HG02642 (cell line): ENCODE measurements at regions not wholly inside any gene's neighbourhood (a gene's known extent, or its start where the extent isn't known, plus 50 kb on each side); places are given as distances from the start of the nearest gene placed in this dataset.
A peak's percentile ranks its signal among the peaks of the same experiment; 100 is the strongest.

ENCODE experiments used
- ATAC-seq: cut with Tn5 transposase; IDR thresholded peaks from one replicate; pipeline ENCODE4 v1.9.1; 2021; ENCODE audit warnings: mild to moderate bottlenecking; ENCODE audit not compliant: unreplicated experiment, poor library complexity

DNA sequence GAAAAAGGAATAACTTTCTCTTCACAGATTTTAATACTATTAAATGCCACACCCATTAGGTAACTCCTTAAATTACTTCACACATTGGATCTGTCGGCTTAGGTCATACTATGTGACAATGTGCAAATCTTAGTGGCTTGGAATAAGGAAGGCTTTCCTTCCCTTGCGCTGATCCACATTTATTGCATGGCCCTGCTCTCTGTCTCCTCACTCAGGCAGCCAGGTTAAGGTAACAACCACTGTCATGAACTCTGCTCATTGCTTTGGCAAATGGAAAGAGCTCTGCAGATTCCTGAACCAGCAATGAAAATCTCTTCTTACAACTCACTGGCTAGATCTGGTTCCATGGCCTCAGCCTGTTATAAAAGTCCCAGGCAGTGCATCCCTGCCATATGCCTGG lies 121.9 kb upstream of the NFIB start:
- ATAC-seq, result no peak

DNA sequence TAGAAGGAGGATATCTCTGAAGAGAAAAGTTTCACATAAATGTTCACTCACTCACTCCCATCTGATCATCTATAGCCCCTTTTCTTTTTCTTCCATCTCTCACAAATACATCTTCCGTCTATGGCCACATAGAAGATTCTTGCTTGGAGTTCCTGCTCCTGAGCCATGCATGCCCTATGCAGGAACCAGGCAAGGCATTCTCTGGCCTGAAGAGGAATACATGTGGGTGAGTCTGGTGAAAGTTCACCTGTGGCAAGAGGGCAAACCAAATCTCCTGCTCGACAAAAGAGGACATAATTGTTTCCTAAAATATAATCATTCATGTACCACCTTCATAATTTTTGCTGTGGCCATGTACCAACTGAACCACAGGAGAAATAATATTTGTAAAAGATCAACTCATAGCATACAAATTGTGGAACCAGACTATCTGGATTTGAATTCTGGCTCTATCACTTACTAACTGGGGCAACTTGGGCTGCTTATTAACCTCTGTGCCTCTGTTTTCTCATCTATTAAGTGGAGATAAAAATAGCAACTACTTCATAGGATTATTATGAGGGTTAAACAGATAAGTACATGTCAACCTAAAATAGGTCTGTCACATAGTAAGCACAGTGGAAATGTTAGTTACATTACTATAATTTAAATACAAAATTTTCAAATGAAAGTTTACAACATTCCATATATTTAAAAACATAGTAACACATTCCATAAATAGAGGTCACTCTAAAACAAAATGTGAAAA lies 121.2 kb upstream of the NFIB start:
- no peak for ATAC-seq

DNA sequence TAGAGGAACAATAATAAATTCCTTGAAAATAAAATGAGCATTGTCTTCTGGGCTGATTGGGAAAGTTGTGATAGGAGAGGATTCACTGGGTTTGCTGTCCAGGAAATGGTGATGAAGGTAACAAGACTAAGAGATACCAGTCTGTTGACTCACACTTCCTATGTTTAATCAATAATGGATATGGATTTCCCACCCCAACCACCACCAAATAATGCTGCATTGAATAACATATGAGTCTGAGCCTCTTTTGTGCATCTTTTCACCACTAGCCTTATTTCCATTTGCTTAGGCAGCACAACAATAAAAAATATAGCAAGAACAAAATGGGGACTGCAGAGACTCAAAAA lies 120.2 kb upstream of the NFIB start:
- ATAC-seq, result no peak

DNA sequence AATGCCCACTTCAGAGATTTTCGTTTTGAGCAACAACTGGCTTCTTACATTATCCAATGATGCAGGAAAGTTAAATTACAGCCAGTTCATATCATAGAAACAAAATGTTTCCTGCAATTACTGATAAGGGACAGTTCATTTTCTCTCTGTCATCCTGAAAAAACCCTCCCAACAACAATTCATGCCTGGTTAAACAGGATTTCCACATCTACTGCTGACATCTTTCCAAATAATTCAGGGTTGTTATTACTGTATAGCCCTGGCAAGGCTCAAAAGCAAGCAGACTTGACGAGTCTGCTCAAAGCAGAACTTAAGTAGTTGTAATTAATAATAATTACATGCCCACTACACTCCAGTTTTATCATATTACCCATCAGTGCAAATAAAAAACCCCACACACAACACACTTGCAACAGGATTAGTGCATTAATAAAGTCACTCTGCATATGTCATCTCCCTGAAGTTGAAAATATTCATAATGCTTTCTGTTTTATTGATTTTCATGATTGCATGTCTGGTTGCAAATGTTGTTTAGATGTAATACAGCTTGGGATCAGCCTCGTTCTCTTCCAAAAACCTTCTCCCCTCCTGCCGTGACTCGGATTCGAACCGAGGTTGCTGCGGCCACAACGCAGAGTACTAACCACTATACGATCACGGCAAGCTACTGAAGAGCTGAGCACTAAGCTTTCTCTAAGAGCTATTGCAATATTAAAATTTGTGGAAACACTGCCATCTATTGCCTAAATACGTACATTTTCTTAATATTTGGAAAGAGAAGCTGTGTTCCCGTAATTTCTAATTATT lies 119.6 kb upstream of the NFIB start:
- no peak for ATAC-seq

DNA sequence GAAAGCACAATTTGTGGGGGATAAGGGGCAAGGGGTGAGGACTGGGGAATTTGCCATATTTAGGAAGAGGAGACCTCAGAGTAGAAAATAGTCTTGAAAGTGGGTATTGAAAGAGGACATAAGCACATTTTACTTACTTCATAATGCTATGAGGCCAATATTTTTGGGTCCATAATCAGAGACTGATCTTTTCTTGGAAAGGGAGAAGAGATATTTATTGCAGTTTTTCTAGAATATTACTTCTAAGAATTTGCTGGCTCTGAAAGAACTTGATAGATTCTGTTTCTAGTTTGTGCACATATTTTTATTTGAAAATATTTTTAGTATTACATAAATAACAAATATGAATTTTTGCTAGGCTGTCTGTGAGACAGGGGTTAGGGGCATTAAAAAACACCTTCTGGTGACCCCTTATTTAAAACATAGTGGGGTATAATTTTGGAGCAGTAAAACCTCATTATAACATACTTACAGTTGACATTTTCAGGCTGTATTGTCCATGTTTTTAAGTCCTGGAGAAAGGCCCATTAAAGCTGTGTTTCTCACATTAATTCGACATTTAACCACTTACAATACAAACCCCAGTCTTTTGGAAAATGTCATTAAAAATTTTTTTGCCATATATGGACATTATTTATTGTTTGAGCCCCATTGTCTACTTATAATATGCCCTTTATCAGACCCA lies 118.9 kb upstream of the NFIB start:
- no peak for ATAC-seq

DNA sequence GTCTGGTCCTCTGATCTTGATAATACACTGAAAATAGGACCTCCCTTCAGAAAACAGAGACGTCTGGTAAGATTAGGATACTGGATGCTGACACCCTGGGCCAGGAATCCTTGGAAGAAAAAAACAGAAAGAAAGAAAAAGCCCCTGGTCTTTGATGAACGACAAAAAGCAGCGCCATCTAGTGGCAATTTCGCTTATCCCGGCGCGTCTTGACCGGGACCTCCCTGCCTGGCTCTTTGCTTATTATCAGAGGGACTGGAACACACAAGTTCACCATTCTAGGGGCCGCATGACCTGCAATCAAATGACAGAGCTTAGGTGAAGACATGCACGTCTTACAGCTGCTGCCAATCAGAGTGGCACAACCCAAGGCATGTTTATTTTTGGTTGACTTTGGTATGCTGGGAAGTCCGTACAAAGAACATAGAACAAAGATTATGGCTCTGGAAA lies 114.9 kb upstream of the NFIB start:
- ATAC-seq, result peak; percentile 61

DNA sequence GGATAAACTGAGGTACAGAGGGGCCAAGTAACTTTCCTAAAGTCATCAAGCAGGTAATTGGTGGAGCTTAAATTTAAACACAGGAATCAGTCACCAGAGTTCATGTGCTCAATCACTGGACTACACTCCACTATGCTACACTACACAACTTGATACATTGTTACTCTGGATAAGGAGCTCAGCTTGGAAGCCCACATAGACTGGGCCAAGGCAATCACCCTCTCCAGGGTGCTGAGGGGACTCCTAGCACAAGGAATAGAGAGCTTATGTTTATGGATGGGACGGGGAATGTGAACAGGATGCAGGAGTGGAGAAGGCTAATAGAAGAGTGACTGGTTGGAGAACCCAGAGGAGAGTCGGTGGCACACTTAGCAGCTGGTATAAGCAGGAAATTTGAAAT lies 113.5 kb upstream of the NFIB start:
- no peak for ATAC-seq

DNA sequence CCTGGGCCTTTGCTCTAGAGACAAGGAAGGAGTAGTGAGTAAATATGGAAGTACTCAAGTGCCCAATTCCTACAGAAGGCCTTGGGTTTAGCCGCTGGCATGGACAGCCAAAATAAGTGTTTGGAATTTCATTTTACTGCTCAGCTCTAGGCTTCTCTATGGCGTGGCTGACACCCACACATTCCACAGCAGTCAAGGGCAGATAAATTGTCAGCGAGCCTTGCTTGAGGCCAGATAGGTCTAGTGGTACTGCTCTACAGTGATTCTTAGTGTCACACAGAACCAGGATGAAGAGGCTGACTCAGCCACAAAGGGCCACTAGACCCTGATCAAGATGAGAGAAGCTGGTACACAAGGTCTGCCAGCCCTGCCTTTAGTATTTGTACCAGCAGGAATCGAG lies 111.0 kb upstream of the NFIB start:
- no peak for ATAC-seq

DNA sequence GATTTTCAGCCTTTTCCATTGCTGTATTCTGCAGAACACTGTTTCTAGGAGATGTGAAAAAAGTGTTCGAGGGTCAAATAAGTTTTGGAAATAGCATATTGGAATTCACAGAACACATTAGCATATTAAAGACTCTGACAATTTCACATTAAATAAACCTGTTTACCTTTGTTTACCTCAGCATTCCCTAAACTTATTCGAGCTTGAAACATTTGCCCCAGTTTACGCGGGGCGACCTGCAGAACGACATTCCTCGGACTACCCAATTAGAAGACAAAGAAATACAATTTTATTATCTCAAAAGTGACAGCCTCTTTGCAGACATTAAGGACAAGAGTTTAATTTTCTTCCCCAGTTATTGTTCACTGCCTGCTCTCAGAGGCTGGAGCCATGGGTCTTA lies 110.3 kb upstream of the NFIB start:
- ATAC-seq, result no peak

DNA sequence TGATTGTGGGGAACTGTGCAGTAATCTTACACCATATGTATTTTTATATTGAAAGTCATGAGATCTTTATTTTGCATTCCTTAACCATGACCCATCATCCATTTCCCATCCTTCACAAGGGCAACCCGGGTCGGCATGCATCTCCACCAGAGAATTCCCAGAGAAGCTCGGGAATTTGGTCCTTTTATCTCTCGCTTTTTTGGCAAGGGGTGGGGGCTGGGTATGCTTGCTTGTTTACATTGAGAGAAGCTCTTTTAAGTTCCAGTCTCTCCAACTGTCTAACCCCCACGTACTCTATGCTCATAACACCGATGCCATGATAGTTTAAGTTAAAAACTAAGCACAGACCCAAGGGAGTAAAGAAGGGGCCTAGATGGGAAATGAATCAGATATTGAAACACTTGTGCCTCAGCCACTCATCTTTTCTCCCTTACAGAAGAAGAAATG lies 109.9 kb upstream of the NFIB start:
- ATAC-seq, result no peak

DNA sequence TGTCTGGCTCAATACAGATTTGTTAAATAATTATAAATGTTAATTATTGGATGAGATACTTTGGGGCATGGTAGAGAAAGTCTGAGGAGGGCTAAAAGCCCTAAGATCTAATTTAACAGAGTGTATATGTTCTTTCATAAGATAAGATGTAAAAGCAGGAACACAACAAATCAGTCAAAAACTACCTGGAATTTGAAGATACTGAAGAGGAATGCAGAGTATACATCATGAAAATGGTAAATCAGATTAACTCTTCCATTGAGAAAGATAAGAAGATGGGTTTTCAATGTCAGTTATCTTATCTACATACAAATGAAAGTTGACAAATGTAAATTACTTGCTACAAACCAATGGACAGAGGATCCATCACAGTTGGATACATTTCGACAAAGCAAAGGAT lies 107.3 kb upstream of the NFIB start:
- ATAC-seq, result no peak

DNA sequence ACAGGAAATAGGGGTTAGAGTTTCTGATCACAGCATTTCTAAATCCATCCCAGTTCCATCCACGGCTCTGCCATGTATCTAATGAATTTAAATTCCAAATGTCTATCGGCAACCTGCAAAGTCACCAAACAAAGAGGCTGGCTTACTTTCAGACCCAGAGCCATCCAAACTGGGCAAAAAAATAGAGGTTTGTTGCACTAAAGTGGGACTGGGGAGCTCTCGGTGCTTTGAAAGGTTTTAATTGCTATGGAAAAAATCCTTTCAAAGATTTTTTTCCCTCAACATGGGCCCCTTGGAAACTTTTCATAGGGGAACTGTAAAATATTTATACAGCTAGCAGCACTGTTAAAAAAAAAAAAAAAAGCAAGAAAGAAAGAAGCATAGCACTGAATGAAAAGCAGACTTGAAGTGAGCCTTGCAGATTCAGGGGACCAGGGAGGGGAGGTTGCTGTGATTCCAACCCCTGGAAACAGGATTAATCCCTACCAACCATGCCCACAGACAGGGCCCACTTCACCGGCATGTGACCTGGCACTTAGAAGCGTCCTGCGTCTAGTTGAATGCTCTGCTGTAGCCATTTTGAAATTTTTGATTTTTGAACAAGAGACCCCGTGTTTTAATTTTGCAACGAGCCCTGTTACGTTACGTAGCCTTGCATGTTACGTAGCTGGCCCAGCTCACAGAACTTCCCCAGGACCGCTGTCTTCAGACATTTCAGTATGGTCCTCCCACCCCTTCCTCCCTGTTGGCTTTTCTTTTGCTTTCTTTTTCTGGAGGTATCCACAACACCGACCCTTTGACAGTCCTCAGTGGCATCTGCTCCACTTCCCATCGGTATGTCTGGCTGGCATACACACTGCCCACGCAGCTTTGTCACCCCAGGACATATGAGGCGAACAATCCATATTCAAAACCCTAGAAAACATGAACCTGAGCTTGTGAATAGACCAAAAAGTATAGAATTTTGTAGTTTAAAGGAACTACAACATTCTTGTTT lies 105.3 kb upstream of the NFIB start:
- ATAC-seq, result no peak

DNA sequence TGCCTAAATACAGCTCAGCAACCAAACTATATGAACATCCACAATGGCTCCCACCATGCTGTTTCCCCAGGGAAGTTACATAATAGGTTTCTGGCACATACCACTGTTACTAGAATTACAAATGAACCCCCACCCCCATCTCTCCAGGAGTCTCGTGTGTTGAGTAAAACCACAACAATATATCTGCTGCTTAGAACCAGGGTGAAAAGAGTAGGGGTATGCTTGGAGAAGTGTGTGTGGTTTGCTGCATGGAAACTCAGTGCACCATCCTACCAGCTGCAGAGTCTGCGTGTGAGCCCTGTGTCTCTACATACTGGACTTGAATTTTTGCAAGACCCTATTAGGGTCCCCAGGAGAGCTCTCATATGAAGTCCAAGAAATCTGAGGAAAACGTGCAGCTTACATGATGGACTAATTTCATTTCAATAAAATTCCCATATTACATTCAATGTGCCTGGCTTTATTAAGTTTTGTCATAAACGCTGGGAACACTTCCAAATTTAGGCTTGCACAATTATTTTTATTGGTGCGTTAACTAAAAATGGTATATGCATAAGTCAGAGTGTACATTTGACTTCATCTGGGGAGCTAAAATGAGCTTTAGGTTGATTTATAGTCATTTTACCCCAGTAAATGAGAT lies 104.5 kb upstream of the NFIB start:
- ATAC-seq, result no peak

DNA sequence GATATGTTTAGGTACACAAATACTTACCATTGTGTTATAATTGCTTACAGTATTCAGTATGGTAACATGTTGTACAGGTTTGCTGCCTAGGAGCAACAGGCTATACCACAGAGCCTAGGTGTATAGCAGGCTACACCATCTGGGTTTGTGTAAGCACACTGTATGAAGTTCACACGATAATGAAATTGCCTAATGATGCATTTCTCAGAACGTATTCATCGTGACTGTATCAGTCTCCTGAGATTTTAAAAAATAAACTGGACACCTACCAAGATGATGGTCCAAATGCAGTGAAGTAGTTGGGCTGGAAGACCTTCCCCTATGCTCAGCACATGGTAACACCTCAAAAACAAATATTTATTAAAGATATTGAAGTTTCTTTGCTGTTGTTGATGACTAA lies 103.3 kb upstream of the NFIB start:
- ATAC-seq, result no peak

DNA sequence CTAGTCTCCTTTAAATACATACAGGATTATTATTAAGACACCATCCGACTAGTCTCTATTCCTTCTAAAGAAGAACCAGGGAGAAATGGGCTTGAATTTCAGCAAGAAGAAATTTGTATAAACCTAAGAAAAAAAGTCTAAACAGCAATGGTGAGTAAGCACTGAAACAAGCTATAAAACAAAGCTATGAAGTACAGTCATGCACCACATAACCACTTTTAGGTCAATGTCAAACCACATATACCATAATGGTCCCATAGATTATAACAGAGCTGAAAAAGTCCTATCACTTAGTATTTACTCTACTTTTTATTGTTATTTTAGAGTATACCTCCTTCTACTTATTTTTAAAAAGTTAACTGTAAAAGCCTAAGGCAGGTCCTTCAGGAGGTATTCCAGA lies 102.0 kb upstream of the NFIB start:
- ATAC-seq, result no peak

DNA sequence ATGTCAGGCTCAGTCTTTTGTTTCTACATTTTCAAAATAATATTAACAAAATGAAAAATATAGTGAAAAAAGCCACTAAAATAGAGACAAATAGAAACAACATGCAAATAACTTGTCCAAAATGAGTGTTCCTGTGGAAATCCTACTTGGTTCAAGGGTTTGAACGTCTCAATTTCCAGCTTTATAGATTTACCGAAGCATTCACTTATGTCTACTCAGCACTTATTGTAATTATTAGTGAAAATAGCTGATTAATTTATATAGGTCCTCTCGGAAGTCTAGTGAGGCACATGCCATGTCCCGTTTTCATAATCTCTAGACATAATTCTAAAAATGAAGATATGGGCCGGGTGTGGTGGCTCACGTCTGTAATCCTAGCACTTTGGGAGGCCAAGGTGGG lies 99.9 kb upstream of the NFIB start:
- ATAC-seq, result no peak

DNA sequence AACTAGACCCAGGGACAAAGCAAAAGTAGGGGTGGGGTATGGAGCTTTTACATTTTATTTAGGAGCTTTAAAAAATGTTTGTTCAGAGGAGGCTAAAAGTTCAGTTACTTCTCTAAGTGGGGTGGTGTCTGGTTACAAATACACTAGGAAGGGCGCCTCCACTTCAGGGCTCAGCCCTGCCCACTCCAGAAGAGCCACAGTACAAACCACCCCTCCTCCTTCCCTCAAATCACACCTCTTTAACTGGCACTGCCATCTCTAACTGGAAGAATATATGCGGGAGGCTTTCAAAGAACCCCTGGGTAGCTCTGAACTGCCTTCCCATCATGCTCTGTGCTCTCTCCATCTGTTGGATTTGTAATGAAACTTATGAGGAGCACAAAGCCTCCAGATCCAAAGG lies 98.8 kb upstream of the NFIB start:
- no peak for ATAC-seq

DNA sequence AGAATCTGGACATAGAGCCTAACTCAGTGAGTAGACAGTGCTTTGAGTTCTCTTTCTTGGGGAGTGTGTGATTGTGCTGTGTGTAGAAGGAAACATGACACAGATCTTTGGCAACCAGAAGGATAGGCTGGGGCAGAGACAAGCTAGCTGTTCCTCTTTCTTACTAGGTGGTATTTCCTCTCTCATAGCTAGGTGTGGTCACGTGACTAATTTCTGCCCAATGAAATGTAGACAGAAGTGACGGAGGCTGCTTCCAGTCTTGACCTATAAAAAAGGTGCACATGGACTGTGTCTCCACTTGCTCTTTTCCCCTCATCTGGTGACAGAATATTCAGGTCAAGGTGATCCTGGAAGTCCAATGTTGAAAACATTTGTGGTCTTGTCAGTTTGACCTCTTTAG lies 92.5 kb upstream of the NFIB start:
- no peak for ATAC-seq

DNA sequence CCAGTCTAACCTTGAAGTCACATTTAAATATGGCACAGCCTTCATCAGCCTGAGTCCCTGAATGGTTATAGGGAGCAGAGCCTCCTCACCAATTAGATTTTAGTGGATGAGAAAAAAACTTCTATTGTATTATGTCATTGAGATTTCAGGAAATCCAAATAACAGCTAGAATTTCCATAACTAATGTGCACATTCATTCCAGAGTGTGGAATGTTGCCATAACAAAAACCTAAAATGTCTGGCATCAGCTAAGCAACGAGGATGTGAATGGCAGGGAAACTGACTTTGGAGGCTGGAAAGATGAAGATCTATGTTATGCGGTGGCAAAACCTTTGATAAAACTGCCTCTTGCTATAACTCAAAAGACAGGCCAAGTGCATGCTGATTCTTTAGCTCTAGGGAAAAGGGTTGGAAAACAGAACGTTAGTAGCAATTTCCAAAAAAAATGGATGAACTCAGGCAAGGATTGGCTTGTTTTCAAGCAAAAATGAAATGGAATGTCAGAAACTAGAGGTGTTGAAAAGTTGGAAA lies 91.3 kb upstream of the NFIB start:
- ATAC-seq, result no peak
